ENCODE measurements at regions not wholly inside any gene's neighbourhood (a gene's known extent, or its start where the extent isn't known, plus 50 kb on each side); places are given as distances from the start of the nearest gene placed in this dataset.

DNA sequence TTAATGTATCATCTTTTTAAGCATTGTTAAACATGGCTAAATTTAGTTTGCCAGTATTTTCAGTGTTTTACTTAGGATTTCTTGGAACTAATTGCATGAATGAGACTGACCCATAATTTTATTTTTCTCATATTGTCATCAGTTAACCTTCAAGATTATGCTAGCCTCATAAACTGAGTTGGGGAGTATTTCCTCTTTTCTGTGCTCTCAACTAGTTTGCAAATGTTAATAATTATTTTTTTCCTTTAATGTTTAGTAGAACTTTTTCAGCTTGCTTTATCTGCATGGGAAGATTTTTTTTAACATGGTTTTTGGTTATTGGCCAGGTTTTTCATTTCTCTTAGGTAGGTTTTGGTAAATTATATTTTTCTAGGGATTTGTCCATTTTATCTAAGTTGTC lies 235.4 kb upstream of the SESN3 start:
- no TSS peak for BruUV-seq (replicated peaks)
- Histone ChIP-seq H3K27ac (ENCODE audit: low read length) (no peak overlapping the region), H3K36me3 (ENCODE audit: control insufficient read depth, insufficient read depth, low read length) (no peaks in the 10 kb centered on the region), H3K9me3 (ENCODE audit: control insufficient read depth, insufficient read depth, low read depth, low read length) (no peaks in the 10 kb centered on the region), H3K27me3 (ENCODE audit: control insufficient read depth, insufficient read depth, low read length) (no peaks in the 10 kb centered on the region), H3K4me3 (ENCODE audit: low read depth in 2 of 2, low read length in 2 of 2) (no peak overlapping the region), H3K4me1 (ENCODE audit: control insufficient read depth, insufficient read depth, low read length) (no peaks in the 10 kb centered on the region)
- ChIA-PET CTCF (no interaction called here), POLR2A (no interaction called here)
- intact Hi-C loops (cut with micrococcal nuclease; ENCODE audit: unreplicated experiment), result no loop called here
- ATAC-seq (no peak), DNase-seq (ENCODE audit: low read depth, low spot score) (no peak)
- no peak for TF ChIP-seq SIN3A (IDR thresholded peaks at IDR 0.05; ENCODE audit: borderline replicate concordance, insufficient read depth, low read depth, low read length)
- no peak for TF ChIP-seq POLR2AphosphoS5 (IDR thresholded peaks at IDR 0.05; ENCODE audit: low read depth, low read length)
- TF ChIP-seq, protein P1, sequence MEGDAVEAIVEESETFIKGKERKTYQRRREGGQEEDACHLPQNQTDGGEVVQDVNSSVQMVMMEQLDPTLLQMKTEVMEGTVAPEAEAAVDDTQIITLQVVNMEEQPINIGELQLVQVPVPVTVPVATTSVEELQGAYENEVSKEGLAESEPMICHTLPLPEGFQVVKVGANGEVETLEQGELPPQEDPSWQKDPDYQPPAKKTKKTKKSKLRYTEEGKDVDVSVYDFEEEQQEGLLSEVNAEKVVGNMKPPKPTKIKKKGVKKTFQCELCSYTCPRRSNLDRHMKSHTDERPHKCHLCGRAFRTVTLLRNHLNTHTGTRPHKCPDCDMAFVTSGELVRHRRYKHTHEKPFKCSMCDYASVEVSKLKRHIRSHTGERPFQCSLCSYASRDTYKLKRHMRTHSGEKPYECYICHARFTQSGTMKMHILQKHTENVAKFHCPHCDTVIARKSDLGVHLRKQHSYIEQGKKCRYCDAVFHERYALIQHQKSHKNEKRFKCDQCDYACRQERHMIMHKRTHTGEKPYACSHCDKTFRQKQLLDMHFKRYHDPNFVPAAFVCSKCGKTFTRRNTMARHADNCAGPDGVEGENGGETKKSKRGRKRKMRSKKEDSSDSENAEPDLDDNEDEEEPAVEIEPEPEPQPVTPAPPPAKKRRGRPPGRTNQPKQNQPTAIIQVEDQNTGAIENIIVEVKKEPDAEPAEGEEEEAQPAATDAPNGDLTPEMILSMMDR (IDR thresholded peaks at IDR 0.05), result no peak
- TF ChIP-seq, protein P2, sequence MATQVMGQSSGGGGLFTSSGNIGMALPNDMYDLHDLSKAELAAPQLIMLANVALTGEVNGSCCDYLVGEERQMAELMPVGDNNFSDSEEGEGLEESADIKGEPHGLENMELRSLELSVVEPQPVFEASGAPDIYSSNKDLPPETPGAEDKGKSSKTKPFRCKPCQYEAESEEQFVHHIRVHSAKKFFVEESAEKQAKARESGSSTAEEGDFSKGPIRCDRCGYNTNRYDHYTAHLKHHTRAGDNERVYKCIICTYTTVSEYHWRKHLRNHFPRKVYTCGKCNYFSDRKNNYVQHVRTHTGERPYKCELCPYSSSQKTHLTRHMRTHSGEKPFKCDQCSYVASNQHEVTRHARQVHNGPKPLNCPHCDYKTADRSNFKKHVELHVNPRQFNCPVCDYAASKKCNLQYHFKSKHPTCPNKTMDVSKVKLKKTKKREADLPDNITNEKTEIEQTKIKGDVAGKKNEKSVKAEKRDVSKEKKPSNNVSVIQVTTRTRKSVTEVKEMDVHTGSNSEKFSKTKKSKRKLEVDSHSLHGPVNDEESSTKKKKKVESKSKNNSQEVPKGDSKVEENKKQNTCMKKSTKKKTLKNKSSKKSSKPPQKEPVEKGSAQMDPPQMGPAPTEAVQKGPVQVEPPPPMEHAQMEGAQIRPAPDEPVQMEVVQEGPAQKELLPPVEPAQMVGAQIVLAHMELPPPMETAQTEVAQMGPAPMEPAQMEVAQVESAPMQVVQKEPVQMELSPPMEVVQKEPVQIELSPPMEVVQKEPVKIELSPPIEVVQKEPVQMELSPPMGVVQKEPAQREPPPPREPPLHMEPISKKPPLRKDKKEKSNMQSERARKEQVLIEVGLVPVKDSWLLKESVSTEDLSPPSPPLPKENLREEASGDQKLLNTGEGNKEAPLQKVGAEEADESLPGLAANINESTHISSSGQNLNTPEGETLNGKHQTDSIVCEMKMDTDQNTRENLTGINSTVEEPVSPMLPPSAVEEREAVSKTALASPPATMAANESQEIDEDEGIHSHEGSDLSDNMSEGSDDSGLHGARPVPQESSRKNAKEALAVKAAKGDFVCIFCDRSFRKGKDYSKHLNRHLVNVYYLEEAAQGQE (IDR thresholded peaks at IDR 0.05; ENCODE audit: insufficient read depth in 1 of 2, low read depth in 2 of 2, low read length in 1 of 2), result no peak
- no peak for TF ChIP-seq TCF7L2 (IDR thresholded peaks at IDR 0.05; ENCODE audit: low read depth, low read length)
- in situ Hi-C loops (cut with HindIII; ENCODE audit: low pct_unique_long_range_greater_than_20kb, low sequenced_read_pairs), result no loop called here

DNA sequence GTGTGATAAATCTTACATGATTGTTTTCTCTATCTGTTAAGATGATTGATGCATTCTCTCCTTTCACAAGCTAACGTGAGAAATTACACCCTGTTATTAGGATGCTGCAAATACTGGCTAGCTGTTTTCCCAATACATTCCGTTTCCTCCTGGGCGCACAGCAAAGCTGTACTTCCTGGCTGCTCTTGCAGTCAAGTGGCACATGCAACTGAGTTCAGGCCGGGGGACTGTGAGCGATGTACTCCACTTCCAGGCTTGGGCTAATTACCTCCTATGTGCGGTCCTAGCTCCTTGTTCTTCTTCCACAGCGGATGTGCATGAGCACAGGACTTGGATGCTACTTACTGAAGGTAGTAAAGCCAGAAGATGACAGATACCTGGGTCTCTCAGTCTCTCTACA lies 234.9 kb upstream of the SESN3 start:
- POLR2A ChIA-PET, result no interaction called here
- intact Hi-C loops (cut with micrococcal nuclease; ENCODE audit: unreplicated experiment), result no loop called here
- BruUV-seq (replicated peaks), result no TSS peak
- Histone ChIP-seq H3K36me3 (ENCODE audit: control insufficient read depth, insufficient read depth, low read length) (no peaks in the 10 kb centered on the region), H3K4me1 (ENCODE audit: control insufficient read depth, insufficient read depth, low read length) (no peaks in the 10 kb centered on the region), H3K4me3 (ENCODE audit: low read depth in 2 of 2, low read length in 2 of 2) (no peak overlapping the region), H3K27ac (ENCODE audit: low read length) (no peak overlapping the region), H3K9me3 (ENCODE audit: control insufficient read depth, insufficient read depth, low read depth, low read length) (no peaks in the 10 kb centered on the region), H3K27me3 (ENCODE audit: control insufficient read depth, insufficient read depth, low read length) (no peaks in the 10 kb centered on the region)
- TF ChIP-seq, protein P1 (IDR thresholded peaks at IDR 0.05), result no peak
- TF ChIP-seq SIN3A (IDR thresholded peaks at IDR 0.05; ENCODE audit: borderline replicate concordance, insufficient read depth, low read depth, low read length) (no peak), POLR2AphosphoS5 (IDR thresholded peaks at IDR 0.05; ENCODE audit: low read depth, low read length) (no peak), TCF7L2 (IDR thresholded peaks at IDR 0.05; ENCODE audit: low read depth, low read length) (no peak)
- TF ChIP-seq, protein P2 (IDR thresholded peaks at IDR 0.05; ENCODE audit: insufficient read depth in 1 of 2, low read depth in 2 of 2, low read length in 1 of 2), result no peak
- in situ Hi-C loops (cut with HindIII; ENCODE audit: low pct_unique_long_range_greater_than_20kb, low sequenced_read_pairs), result no loop called here
- ATAC-seq, result no peak
- no peak for DNase-seq (ENCODE audit: low read depth, low spot score)
- CTCF ChIA-PET, result no interaction called here

Data from Panc1 (cell line).